Activated naive CD4-positive, alpha-beta T cell treated with anti-CD3 and anti-CD28 coated beads, Interleukin-2, amount 10 ng/mL, durations not matched to agents 7 days and 5 days (primary cell): ENCODE measurements at regions not wholly inside any gene's neighbourhood (a gene's known extent, or its start where the extent isn't known, plus 50 kb on each side); places are given as distances from the start of the nearest gene placed in this dataset.
"Not testable (repeated sequence)": the region's sequence is repeated elsewhere in the genome, so short reads cannot be mapped to it uniquely, and the experiment has no call there.

Source experiments
- CTCF ChIA-PET: fragments of 350-600 bp; sonication (Branson Sonifier 250); formaldehyde crosslinking; loops from one replicate; lab custom pipeline; 2021; ENCODE audit warnings: antibody characterized with exemption; lab: Charles Lee
- DNase-seq: peaks from one replicate; pipeline ENCODE4 v3.0.0-alpha.2; 2020
- H3K27ac Mint-ChIP-seq: one replicate; pipeline ENCODE4 v1.8.0; 2021; ENCODE audit warnings: mild to moderate bottlenecking, moderate library complexity, mixed read lengths
- H3K27me3 Mint-ChIP-seq: one replicate; pipeline ENCODE4 v1.8.0; 2021; ENCODE audit warnings: mild to moderate bottlenecking, mixed read lengths
- H3K36me3 Mint-ChIP-seq: one replicate; pipeline ENCODE4 v1.8.0; 2021; ENCODE audit warnings: mixed read lengths
- H3K4me1 Mint-ChIP-seq: one replicate; pipeline ENCODE4 v1.8.0; 2021; ENCODE audit warnings: mixed read lengths
- H3K4me3 Mint-ChIP-seq: one replicate; pipeline ENCODE4 v1.8.0; 2021; ENCODE audit warnings: mild to moderate bottlenecking, moderate library complexity, mixed read lengths
- H3K9me3 Mint-ChIP-seq: one replicate; pipeline ENCODE4 v1.8.0; 2021; ENCODE audit warnings: mixed read lengths

DNA sequence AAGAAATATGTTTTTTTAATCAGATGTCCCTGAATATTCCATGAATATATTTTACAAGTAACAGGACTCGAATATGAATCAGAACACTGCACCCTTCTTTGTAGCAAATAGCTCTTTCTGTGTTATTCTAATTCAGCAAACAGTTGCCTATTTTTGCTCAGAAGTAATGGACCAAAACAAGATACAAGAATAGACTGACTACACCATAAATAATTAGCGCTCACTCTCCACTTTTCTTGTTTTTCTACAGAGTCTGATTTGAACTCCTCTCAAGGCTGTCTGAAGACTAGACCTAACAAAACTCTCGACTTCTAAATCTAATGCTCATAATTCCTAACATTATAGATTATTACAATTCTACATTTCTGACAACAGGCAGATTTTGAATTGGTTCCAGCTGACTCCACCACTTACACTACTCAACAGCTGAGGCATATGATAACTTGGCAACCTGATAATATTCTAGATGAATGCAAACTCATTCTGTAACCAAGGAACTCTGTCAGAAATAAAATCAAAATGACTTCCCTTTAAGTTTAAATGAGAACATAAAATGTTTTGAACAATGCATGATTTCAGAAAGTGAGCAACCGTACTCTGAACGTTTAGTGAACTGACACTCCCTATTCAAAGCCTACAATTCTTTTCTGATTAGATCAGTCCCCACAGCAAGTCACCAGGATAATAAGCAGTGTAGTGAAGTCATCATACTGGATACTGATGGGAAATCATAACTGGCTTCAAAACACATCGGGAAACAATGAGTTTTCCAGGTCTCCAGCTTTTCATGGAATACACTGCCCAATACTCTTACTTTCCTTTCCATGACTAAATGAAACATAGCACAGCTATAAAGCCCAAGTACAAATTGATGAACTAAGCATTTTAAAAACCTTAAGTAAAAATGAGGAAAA is 114.2 kb upstream of the BEND6 start:
- H3K4me3 Mint-ChIP-seq = no peak overlapping the region
- H3K36me3 Mint-ChIP-seq = no peaks in the 10 kb centered on the region
- peaks cover 48% of the 10 kb centered on the region for H3K27me3 Mint-ChIP-seq
- peaks cover 10% of the 10 kb centered on the region for H3K4me1 Mint-ChIP-seq
- H3K27ac Mint-ChIP-seq = no peak overlapping the region
- DNase-seq = no peak
- CTCF ChIA-PET = interaction anchor here (1.2 to 1.6 kb wide), 2 partner anchors 10 to 30 kb away, joined by 3 to 8 read pairs; no protein-coding TSS in a partner anchor
- H3K9me3 Mint-ChIP-seq = no peaks in the 10 kb centered on the region

- CTCF ChIA-PET = no interaction called here
- peaks cover 41% of the 10 kb centered on the region for H3K27me3 Mint-ChIP-seq
- H3K4me1 Mint-ChIP-seq = peaks cover 10% of the 10 kb centered on the region
- no peak for DNase-seq
- H3K27ac Mint-ChIP-seq = no peak overlapping the region
- H3K36me3 Mint-ChIP-seq = no peaks in the 10 kb centered on the region
- no peaks in the 10 kb centered on the region for H3K9me3 Mint-ChIP-seq
- H3K4me3 Mint-ChIP-seq = no peak overlapping the region
Measured at GRCh38 chr6:56839533-56840183, 115.2 kb upstream of the BEND6 start.

GRCh38 chr6:56838965-56839364 is 115.9 kb upstream of the BEND6 start:
- no peak for DNase-seq
- CTCF ChIA-PET = no interaction called here
- no peak overlapping the region for H3K27ac Mint-ChIP-seq

DNA sequence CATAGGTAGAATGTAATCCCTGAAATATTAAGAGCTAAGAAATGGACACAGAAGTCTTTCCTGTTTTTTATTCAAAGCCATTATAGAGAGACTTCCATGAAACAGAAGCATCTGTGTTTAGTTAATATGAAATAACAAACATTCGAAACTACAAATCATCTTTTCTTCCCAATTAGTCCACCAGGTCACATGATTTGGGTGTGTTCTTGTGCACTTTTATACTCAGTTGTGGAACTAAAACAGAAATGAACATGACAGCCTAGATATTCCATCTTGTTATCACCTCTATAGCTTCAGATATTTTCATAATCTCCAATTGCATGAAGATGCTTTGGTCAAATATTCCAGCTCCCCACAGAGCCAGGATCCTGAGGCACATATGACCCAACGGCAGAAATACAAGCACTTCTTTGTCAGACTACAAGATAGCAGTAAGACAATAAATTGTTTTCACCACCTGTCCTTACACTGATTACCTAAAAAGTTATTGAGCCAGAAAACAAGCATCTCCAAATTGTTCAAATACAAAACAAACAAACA is 116.8 kb upstream of the BEND6 start:
- no peak for DNase-seq
- Mint-ChIP-seq H3K4me3 (no peak overlapping the region), H3K36me3 (no peaks in the 10 kb centered on the region), H3K27ac (no peak overlapping the region), H3K27me3 (peaks cover 30% of the 10 kb centered on the region), H3K4me1 (peaks cover 7% of the 10 kb centered on the region), H3K9me3 (no peaks in the 10 kb centered on the region)
- CTCF ChIA-PET = no interaction called here

More at GRCh38 chr6:56838965-56839364, 115.9 kb upstream of the BEND6 start:
- peaks cover 34% of the 10 kb centered on the region for H3K27me3 Mint-ChIP-seq
- no peaks in the 10 kb centered on the region for H3K9me3 Mint-ChIP-seq
- H3K36me3 Mint-ChIP-seq = no peaks in the 10 kb centered on the region
- peaks cover 7% of the 10 kb centered on the region for H3K4me1 Mint-ChIP-seq
- H3K4me3 Mint-ChIP-seq = no peak overlapping the region

GRCh38 chr6:56837322-56837894 is 117.5 kb upstream of the BEND6 start:
- peaks cover 23% of the 10 kb centered on the region for H3K27me3 Mint-ChIP-seq
- no peaks in the 10 kb centered on the region for H3K9me3 Mint-ChIP-seq
- no peaks in the 10 kb centered on the region for H3K36me3 Mint-ChIP-seq
- H3K4me3 Mint-ChIP-seq = no peak overlapping the region
- DNase-seq = no peak
- peaks cover under 1% of the 10 kb centered on the region for H3K4me1 Mint-ChIP-seq
- H3K27ac Mint-ChIP-seq = no peak overlapping the region
- CTCF ChIA-PET = no interaction called here

DNA sequence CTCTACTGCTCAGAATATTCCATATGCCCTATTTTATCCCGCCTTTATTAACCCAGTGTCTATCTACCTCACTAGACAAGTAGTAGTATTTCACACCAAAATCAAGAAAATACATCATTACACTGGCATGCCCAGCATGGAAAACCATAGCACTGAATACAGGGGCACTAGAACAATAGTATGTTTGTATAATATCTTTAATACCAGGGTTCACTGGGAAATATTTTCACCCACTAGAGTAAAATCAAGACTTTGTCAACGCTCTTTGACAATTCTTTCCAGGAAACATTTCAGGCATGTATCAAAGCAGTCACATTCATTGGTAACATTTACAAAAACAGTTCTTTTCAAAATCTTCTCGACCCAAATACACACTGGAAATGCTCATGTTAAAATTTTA is 119.3 kb upstream of the BEND6 start:
- H3K9me3 Mint-ChIP-seq = no peaks in the 10 kb centered on the region

GRCh38 chr6:56833873-56834272 is 121.0 kb upstream of the BEND6 start:
- Mint-ChIP-seq H3K27me3 (peaks cover 5% of the 10 kb centered on the region), H3K4me1 (no peaks in the 10 kb centered on the region), H3K4me3 (no peak overlapping the region), H3K9me3 (no peaks in the 10 kb centered on the region), H3K36me3 (no peaks in the 10 kb centered on the region), H3K27ac (no peak overlapping the region)
- DNase-seq = no peak
- CTCF ChIA-PET = no interaction called here

More for the DNA sequence above, 119.3 kb upstream of the BEND6 start:
- Mint-ChIP-seq H3K27ac (no peak overlapping the region), H3K4me1 (no peaks in the 10 kb centered on the region), H3K4me3 (no peak overlapping the region), H3K27me3 (peaks cover 17% of the 10 kb centered on the region), H3K36me3 (no peaks in the 10 kb centered on the region)
- CTCF ChIA-PET = no interaction called here
- no peak for DNase-seq

- CTCF ChIA-PET = interaction anchor here (0.7 kb wide), 1 partner anchor 191 kb away, joined by 3 read pairs; the partner anchor contains the start of gene DST
- Mint-ChIP-seq H3K36me3 (no peaks in the 10 kb centered on the region), H3K27ac (no peak overlapping the region), H3K4me3 (no peak overlapping the region), H3K9me3 (no peaks in the 10 kb centered on the region), H3K4me1 (no peaks in the 10 kb centered on the region), H3K27me3 (peaks cover 2% of the 10 kb centered on the region)
- DNase-seq = no peak
Measured at GRCh38 chr6:56833127-56833791, 121.6 kb upstream of the BEND6 start.

DNA sequence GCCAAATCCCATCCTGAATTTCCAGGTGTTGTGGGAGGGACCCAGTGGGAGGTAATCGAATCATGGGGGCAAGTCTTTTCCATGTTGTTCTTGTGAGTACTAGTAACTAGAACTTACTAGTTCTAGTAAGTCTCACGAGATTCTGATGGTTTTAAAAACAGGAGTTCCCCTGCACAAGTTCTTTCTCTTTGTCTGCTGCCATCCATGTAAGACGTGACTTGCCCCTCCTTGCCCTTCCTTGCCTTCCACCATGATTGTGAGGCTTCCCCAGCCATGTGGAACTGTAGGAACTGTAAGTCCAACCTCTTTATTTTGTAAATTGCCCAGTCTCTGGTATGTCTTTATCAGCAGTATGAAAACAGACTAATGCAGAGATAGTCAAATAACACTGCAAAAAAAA is 122.7 kb upstream of the BEND6 start:
- DNase-seq = no peak
- no peak overlapping the region for H3K4me3 Mint-ChIP-seq
- H3K27ac Mint-ChIP-seq = no peak overlapping the region
- CTCF ChIA-PET = no interaction called here
- no peaks in the 10 kb centered on the region for H3K36me3 Mint-ChIP-seq
- H3K4me1 Mint-ChIP-seq = no peaks in the 10 kb centered on the region
- no peaks in the 10 kb centered on the region for H3K9me3 Mint-ChIP-seq
- no peaks in the 10 kb centered on the region for H3K27me3 Mint-ChIP-seq

- DNase-seq = no peak
- Mint-ChIP-seq H3K4me1 (no peaks in the 10 kb centered on the region), H3K27ac (no peak overlapping the region), H3K27me3 (no peaks in the 10 kb centered on the region), H3K36me3 (no peaks in the 10 kb centered on the region), H3K4me3 (no peak overlapping the region), H3K9me3 (no peaks in the 10 kb centered on the region)
- CTCF ChIA-PET = no interaction called here
Measured at GRCh38 chr6:56831334-56831733, 123.6 kb upstream of the BEND6 start.

- Mint-ChIP-seq H3K36me3 (no peaks in the 10 kb centered on the region), H3K4me1 (no peaks in the 10 kb centered on the region), H3K27me3 (peaks cover 5% of the 10 kb centered on the region), H3K4me3 (no peak overlapping the region), H3K9me3 (no peaks in the 10 kb centered on the region), H3K27ac (no peak overlapping the region)
- DNase-seq = no peak
- CTCF ChIA-PET = no interaction called here
Measured at GRCh38 chr6:56827908-56828649, 126.8 kb upstream of the BEND6 start.

DNA sequence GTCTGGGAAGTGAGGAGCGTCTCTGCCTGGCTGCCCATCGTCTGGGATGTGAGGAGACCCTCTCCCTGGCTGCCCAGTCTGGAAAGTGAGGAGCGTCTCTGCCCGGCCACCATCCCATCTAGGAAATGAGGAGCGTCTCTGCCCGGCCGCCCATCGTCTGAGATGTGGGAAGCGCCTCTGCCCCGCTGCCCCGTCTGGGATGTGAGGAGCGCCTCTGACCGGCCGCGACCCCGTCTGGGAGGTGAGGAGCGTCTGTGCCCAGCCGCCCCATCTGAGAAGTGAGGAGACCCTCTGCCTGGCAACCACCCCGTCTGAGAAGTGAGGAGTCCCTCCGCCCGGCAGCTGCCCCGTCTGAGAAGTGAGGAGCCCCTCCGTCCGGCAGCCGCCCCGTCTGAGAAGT is 130.5 kb upstream of the BEND6 start:
- H3K27ac Mint-ChIP-seq, H3K4me3 Mint-ChIP-seq, H3K9me3 Mint-ChIP-seq, H3K36me3 Mint-ChIP-seq, CTCF ChIA-PET, H3K27me3 Mint-ChIP-seq, DNase-seq, H3K4me1 Mint-ChIP-seq: not testable (repeated sequence)

GRCh38 chr6:56821005-56821432 is 133.9 kb upstream of the BEND6 start:
- Mint-ChIP-seq H3K9me3 (no peaks in the 10 kb centered on the region), H3K4me3 (no peak overlapping the region), H3K27ac (no peak overlapping the region), H3K36me3 (no peaks in the 10 kb centered on the region), H3K4me1 (no peaks in the 10 kb centered on the region), H3K27me3 (peaks cover 5% of the 10 kb centered on the region)
- DNase-seq = no peak
- CTCF ChIA-PET = no interaction called here
